ENCODE measurements at regions not wholly inside any gene's neighbourhood (a gene's known extent, or its start where the extent isn't known, plus 50 kb on each side); places are given as distances from the start of the nearest gene placed in this dataset.

DNA sequence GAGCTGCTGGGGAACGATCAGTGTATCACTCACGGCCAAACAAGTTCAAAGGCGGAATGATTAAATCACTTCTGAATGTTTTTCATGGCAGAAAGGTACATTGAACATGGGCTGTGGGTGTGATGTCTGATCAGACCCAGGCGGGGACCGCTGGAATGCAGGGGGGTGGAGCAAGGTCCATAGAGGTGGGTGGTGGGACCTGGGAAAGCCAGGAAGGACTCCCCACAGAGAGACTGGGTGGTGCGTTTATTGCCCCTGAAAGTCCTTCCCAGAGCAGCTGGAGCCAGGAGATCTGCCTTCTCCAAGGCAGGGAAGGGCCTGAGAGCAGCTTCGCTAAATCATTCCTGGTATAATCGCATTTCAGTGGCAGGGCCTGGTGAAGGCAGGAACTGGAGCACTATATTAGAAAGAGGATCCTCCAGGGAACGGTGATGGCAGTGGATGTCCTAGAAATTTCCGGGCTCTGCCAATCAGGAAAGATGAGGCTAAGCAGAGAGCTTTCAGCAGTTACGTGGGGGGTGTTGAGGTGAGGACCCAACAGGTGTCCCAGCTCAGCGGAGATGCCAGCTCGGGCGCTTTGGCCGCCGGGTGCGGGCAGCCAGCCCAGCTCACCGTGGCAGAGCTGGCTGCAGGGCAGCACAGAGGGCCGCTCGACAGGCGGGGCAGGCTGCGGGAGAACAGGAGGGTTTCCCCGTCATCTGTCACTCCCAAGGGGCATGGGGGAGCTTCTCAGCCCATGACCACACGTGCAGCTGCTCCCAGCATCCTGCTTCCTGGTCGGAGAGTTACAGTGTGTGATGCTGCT, 271.7 kb downstream of the CTTN start:
- Mint-ChIP-seq H3K27me3 (ENCODE audit: low read depth) (peaks cover 22% of the 10 kb centered on the region), H3K9me3 (ENCODE audit: low read depth) (no peaks in the 10 kb centered on the region), H3K4me3 (ENCODE audit: unreplicated experiment) (no peak overlapping the region), H3K27ac (ENCODE audit: unreplicated experiment) (no peak overlapping the region), H3K36me3 (ENCODE audit: low read depth) (no peaks in the 10 kb centered on the region), H3K4me1 (ENCODE audit: low read depth) (no peaks in the 10 kb centered on the region)
- TF ChIP-seq, protein P1, sequence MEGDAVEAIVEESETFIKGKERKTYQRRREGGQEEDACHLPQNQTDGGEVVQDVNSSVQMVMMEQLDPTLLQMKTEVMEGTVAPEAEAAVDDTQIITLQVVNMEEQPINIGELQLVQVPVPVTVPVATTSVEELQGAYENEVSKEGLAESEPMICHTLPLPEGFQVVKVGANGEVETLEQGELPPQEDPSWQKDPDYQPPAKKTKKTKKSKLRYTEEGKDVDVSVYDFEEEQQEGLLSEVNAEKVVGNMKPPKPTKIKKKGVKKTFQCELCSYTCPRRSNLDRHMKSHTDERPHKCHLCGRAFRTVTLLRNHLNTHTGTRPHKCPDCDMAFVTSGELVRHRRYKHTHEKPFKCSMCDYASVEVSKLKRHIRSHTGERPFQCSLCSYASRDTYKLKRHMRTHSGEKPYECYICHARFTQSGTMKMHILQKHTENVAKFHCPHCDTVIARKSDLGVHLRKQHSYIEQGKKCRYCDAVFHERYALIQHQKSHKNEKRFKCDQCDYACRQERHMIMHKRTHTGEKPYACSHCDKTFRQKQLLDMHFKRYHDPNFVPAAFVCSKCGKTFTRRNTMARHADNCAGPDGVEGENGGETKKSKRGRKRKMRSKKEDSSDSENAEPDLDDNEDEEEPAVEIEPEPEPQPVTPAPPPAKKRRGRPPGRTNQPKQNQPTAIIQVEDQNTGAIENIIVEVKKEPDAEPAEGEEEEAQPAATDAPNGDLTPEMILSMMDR (IDR thresholded peaks at IDR 0.05) = no peak
- DNase-seq (ENCODE audit: low spot score) = peak; percentile 90

DNA sequence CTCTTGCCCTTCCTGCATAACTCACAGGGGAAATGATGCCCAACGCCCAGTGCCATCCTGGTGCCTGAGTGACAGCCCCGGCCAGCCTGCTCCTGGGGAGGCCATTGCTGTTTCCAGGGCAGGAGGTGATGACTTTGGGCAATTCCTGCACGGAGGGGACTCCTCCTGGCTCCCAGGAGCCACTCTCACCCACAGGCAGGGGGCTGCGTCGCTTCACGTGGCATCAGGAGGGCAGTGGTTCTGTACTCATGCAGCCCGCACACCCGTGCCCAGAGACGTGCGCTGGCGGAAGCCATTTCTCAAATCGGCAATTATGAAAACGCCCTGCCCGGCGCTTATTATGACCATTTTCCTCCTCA, 272.3 kb downstream of the CTTN start:
- TF ChIP-seq, protein P1 (IDR thresholded peaks at IDR 0.05) = no peak
- Mint-ChIP-seq H3K9me3 (ENCODE audit: low read depth) (no peaks in the 10 kb centered on the region), H3K36me3 (ENCODE audit: low read depth) (no peaks in the 10 kb centered on the region), H3K27me3 (ENCODE audit: low read depth) (peaks cover 19% of the 10 kb centered on the region), H3K27ac (ENCODE audit: unreplicated experiment) (no peak overlapping the region), H3K4me3 (ENCODE audit: unreplicated experiment) (no peak overlapping the region), H3K4me1 (ENCODE audit: low read depth) (no peaks in the 10 kb centered on the region)
- peak; percentile 77 for DNase-seq (ENCODE audit: low spot score)

DNA sequence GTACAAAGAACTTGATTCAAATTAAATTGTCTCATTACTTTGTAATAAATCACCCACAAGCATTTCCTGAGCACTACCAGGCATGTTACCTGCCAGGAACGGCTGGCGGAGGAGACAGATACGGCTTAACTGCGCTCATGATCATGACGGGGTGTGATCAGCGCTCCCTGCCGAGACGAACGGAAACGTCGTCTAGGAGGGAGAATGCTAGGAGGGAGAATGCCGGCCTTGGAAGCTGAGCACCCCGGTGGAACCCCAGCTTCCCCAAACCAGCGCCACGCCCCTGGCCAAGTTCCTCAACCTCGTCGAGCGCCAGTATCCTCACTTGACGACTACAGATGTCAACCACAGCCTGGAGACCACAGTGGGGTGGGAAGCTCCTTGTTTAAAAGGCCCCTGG, 272.8 kb downstream of the CTTN start:
- DNase-seq (ENCODE audit: low spot score) = peak; percentile 59
- H3K4me1 Mint-ChIP-seq (ENCODE audit: low read depth) = no peaks in the 10 kb centered on the region
- no peak overlapping the region for H3K4me3 Mint-ChIP-seq (ENCODE audit: unreplicated experiment)

DNA sequence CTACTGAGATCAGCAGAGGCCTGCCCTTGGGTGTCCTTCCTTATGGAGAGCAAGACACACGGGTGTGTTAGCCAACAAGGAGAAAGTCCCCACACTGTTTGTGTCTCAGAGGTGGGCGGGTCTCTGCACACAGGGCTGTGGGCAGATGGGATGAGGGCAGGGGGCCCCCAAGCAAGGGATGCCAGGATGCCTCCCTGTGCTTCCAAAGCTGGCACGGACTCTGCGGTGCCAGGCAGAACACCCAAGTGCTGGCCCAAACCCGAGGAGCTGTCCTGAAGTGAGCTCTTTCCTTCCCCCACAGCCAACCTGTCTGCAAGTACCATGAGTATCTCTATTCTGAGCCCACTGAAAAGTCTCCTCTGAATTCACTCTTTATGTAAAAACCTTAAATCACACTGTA, 273.3 kb downstream of the CTTN start:
- peaks cover 15% of the 10 kb centered on the region for H3K27me3 Mint-ChIP-seq (ENCODE audit: low read depth)
- H3K27ac Mint-ChIP-seq (ENCODE audit: unreplicated experiment) = no peak overlapping the region
- peak; percentile 60 for DNase-seq (ENCODE audit: low spot score)
- no peak overlapping the region for H3K4me3 Mint-ChIP-seq (ENCODE audit: unreplicated experiment)
- no peaks in the 10 kb centered on the region for H3K9me3 Mint-ChIP-seq (ENCODE audit: low read depth)
- H3K36me3 Mint-ChIP-seq (ENCODE audit: low read depth) = no peaks in the 10 kb centered on the region
- no peaks in the 10 kb centered on the region for H3K4me1 Mint-ChIP-seq (ENCODE audit: low read depth)
- TF ChIP-seq, protein P1 (IDR thresholded peaks at IDR 0.05) = no peak

More for the DNA sequence above, 272.8 kb downstream of the CTTN start:
- Mint-ChIP-seq H3K27ac (ENCODE audit: unreplicated experiment) (no peak overlapping the region), H3K36me3 (ENCODE audit: low read depth) (no peaks in the 10 kb centered on the region), H3K9me3 (ENCODE audit: low read depth) (no peaks in the 10 kb centered on the region), H3K27me3 (ENCODE audit: low read depth) (peaks cover 18% of the 10 kb centered on the region)
- TF ChIP-seq, protein P1 (IDR thresholded peaks at IDR 0.05) = no peak

DNA sequence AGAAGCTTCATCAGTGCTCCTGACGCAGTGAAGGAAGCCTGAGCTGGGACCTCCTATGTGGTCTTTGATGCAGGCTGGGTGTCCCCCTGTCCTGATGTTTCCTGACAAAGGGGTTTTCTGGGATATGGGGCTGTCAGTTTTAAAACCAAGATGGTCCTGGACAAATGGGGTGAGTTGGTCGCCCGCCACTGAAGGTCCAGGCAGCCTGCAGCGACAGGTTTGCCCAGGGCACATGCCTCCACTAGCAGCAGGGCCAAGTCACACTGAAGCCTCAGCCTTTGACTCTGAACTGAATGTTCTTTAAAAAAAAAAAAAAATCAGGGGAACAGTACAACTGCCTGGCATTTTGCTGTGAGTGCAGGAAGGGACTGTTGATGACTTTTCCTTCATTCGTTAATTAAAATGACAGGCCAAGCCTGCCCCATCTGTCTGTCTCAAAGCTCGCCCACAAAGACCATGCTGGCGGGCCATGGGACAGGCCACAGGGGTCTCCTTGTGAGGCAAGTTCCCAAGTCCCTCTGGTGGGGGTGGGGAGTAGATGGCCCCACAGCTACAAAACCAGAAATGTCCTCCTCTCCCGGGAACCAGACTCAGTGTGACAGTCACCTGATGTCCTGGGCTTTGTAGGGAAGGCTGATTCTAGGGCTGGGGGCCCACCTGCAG, 274.8 kb downstream of the CTTN start:
- DNase-seq (ENCODE audit: low spot score) = no peak
- no peaks in the 10 kb centered on the region for H3K36me3 Mint-ChIP-seq (ENCODE audit: low read depth)
- H3K4me1 Mint-ChIP-seq (ENCODE audit: low read depth) = no peaks in the 10 kb centered on the region
- H3K4me3 Mint-ChIP-seq (ENCODE audit: unreplicated experiment) = no peak overlapping the region
- H3K27ac Mint-ChIP-seq (ENCODE audit: unreplicated experiment) = no peak overlapping the region
- H3K27me3 Mint-ChIP-seq (ENCODE audit: low read depth) = peaks cover 12% of the 10 kb centered on the region
- TF ChIP-seq, protein P1 (IDR thresholded peaks at IDR 0.05) = no peak
- H3K9me3 Mint-ChIP-seq (ENCODE audit: low read depth) = no peaks in the 10 kb centered on the region

All from chondrocyte (in vitro differentiated cells).